Erythroblast (primary cell): ENCODE measurements at regions not wholly inside any gene's neighbourhood (a gene's known extent, or its start where the extent isn't known, plus 50 kb on each side); places are given as distances from the start of the nearest gene placed in this dataset.

Source experiments
- GATA1 ChIP-seq: IDR thresholded peaks from 2 replicates; pipeline ENCODE4 v1.6.1; 2011; ENCODE audit warnings: low read depth, mild to moderate bottlenecking, control low read depth, low read length, moderate library complexity
- POLR2A ChIP-seq: IDR thresholded peaks from 2 replicates; pipeline ENCODE4 v1.6.1; 2011; ENCODE audit warnings: mild to moderate bottlenecking, low read length

- TF ChIP-seq POLR2A (no peak), GATA1 (no peak)
Observed at GRCh38 chr11:76256448-76256847, 50.1 kb upstream of the WNT11 start.
